GM21515 (cell line): ENCODE measurements at regions not wholly inside any gene's neighbourhood (a gene's known extent, or its start where the extent isn't known, plus 50 kb on each side); places are given as distances from the start of the nearest gene placed in this dataset.
"Not testable (repeated sequence)": the region's sequence is repeated elsewhere in the genome, so short reads cannot be mapped to it uniquely, and the experiment has no call there.

ENCODE experiments used
- ATAC-seq: cut with Tn5 transposase; IDR thresholded peaks from one replicate; pipeline ENCODE4 v1.9.1; 2021; ENCODE audit not compliant: unreplicated experiment

GRCh38 chr2:234166531-234166930 is 116.0 kb downstream of the SPP2 start:
- no peak for ATAC-seq

- ATAC-seq = no peak
Measured at GRCh38 chr2:234165421-234165820, 114.9 kb downstream of the SPP2 start.

GRCh38 chr2:234164493-234165413 is 114.3 kb downstream of the SPP2 start:
- no peak for ATAC-seq

GRCh38 chr2:234163510-234164045 is 113.1 kb downstream of the SPP2 start:
- no peak for ATAC-seq

GRCh38 chr2:234162861-234163260 is 112.4 kb downstream of the SPP2 start:
- no peak for ATAC-seq

- ATAC-seq = no peak
Measured at GRCh38 chr2:234161932-234162331, 111.4 kb downstream of the SPP2 start.

- no peak for ATAC-seq
Measured at GRCh38 chr2:234158812-234159211, 108.3 kb downstream of the SPP2 start.

- ATAC-seq = no peak
Measured at GRCh38 chr2:234157817-234158588, 107.5 kb downstream of the SPP2 start.

- no peak for ATAC-seq
Measured at GRCh38 chr2:234156326-234156725, 105.8 kb downstream of the SPP2 start.

- not testable (repeated sequence) for ATAC-seq
Measured at GRCh38 chr2:234152835-234153234, 102.3 kb downstream of the SPP2 start.

GRCh38 chr2:234147335-234147861 is 96.9 kb downstream of the SPP2 start:
- no peak for ATAC-seq

GRCh38 chr2:234146087-234146826 is 95.8 kb downstream of the SPP2 start:
- ATAC-seq = no peak

GRCh38 chr2:234145511-234145910 is 95.0 kb downstream of the SPP2 start:
- no peak for ATAC-seq

GRCh38 chr2:234145057-234145456 is 94.6 kb downstream of the SPP2 start:
- no peak for ATAC-seq

GRCh38 chr2:234143896-234144295 is 93.4 kb downstream of the SPP2 start:
- ATAC-seq = no peak

- ATAC-seq = no peak
Measured at GRCh38 chr2:234142530-234142929, 92.0 kb downstream of the SPP2 start.

GRCh38 chr2:234139755-234140154 is 89.3 kb downstream of the SPP2 start:
- ATAC-seq = no peak

- ATAC-seq = no peak
Measured at GRCh38 chr2:234138836-234139235, 88.3 kb downstream of the SPP2 start.

GRCh38 chr2:234137400-234138014 is 87.0 kb downstream of the SPP2 start:
- ATAC-seq = no peak

GRCh38 chr2:234136461-234136860 is 86.0 kb downstream of the SPP2 start:
- ATAC-seq = no peak
